ENCODE measurements at regions not wholly inside any gene's neighbourhood (a gene's known extent, or its start where the extent isn't known, plus 50 kb on each side); places are given as distances from the start of the nearest gene placed in this dataset.

GRCh38 chr10:121307411-121307980 is 290.7 kb downstream of the FGFR2 start:
- ChIA-PET POLR2A (ENCODE audit: low non-redundant PET) (no interaction called here), CTCF (interaction anchor here (0.6 kb wide), 1 partner anchor 28 kb away, joined by 3 read pairs; no protein-coding TSS in a partner anchor)
- DNase-seq (ENCODE audit: low spot score): peak; percentile 79
- TF ChIP-seq, protein P1, sequence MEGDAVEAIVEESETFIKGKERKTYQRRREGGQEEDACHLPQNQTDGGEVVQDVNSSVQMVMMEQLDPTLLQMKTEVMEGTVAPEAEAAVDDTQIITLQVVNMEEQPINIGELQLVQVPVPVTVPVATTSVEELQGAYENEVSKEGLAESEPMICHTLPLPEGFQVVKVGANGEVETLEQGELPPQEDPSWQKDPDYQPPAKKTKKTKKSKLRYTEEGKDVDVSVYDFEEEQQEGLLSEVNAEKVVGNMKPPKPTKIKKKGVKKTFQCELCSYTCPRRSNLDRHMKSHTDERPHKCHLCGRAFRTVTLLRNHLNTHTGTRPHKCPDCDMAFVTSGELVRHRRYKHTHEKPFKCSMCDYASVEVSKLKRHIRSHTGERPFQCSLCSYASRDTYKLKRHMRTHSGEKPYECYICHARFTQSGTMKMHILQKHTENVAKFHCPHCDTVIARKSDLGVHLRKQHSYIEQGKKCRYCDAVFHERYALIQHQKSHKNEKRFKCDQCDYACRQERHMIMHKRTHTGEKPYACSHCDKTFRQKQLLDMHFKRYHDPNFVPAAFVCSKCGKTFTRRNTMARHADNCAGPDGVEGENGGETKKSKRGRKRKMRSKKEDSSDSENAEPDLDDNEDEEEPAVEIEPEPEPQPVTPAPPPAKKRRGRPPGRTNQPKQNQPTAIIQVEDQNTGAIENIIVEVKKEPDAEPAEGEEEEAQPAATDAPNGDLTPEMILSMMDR (conservative IDR thresholded peaks at IDR 0.05; ENCODE audit: low read depth): no peak
- H3K27ac ChIP-seq: no peak overlapping the region

DNA sequence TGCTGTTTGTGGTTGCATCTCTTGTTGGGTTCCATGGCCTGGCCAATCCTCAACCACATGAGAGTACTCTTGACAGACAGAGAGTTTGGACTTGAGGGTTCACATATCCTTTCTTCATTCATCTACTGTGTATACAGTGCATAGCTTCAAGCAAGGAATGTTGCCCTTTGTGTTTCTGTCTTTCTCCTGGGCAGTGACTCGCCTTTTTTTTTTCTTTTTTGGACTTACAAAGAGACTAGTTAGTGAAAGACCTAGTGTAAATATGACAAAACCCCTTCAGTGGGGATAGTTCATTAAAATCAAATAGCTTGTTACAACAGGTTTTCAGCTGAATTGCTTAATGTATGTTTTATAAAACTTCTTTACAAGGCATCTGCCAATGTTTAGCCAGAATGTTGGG is 290.2 kb downstream of the FGFR2 start:
- ChIA-PET CTCF (no interaction called here), POLR2A (ENCODE audit: low non-redundant PET) (no interaction called here)
- no peak overlapping the region for H3K27ac ChIP-seq
- no peak for DNase-seq (ENCODE audit: low spot score)
- TF ChIP-seq, protein P1 (conservative IDR thresholded peaks at IDR 0.05; ENCODE audit: low read depth): no peak

DNA sequence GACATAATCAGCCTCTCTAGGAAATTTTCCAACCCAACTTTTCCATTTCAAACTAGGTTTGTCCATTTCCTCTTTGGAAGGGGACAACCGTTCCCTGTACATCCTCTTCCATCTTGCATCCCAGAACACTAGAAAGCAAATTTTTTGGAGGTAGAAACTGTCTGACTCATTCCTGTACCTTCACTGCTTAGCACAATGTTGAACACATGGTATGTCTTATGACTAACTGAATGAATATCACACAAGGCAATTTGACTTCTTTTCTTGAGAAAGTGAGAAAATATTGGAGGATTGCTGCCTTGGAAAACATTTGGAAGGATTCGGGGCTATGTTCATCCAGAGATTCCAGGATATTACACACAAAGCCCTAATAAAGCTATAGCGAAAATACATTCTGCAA is 289.1 kb downstream of the FGFR2 start:
- TF ChIP-seq, protein P1 (conservative IDR thresholded peaks at IDR 0.05; ENCODE audit: low read depth): no peak
- no peak overlapping the region for H3K27ac ChIP-seq
- ChIA-PET POLR2A (ENCODE audit: low non-redundant PET) (no interaction called here), CTCF (interaction anchor here (0.6 kb wide), 1 partner anchor 389 kb away, joined by 3 read pairs; no protein-coding TSS in a partner anchor)
- DNase-seq (ENCODE audit: low spot score): peak; percentile 33

DNA sequence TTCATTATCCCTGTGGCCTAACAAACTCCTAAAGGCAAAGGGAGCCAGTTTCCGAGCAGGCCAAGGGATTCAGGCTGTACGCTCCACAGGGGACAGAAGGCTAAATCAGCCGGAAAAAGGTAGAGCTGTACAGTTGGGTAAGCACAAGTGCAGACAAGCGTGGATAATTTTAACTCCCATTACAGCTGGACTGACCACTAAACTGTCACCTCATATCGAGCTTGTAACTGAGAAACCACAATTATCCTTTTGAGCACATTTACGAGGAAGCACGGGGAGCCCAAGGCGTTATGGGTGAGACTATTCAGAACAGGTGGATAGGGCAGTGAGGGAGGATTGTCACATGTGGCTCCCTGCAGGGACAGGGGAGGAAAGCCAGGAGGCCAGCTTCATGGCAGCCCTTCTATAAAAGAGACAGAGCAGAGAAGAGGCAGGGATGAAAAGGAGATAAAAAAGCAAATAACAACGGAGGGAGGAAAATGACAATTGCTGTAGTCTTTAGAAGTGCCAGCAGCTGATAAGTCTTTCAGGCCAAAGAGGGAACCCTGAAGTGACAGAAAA is 288.0 kb downstream of the FGFR2 start:
- POLR2A ChIA-PET (ENCODE audit: low non-redundant PET): no interaction called here

DNA sequence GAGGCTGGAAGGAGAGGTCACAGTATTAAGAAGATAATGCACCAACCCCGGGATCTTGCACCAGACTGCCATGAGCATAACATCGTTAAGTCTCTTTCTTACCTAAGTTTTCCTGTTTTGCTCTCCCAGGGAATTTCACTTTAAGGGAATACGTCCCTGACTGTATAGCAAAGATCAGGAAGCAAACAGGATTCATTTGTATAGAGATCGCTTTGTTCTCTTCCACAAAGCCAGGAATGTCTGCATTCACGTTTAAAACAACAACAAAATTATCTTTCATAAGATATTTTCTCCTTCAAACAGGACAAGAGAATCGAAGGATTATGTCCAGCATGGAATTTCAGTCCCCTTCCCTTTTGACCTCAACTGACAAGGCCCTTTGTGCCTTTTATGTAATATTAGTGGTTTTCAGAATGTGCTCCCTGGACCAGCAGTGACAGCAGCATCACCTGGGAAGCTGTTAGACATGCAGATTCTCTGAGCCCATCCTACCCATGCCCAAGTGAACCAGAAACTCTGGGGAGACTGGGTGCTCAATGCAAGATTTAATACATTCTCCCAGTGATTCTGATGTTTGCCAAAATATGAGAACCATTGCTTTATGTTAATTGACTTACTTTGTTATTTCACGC is 286.3 kb downstream of the FGFR2 start:
- ChIA-PET CTCF (no interaction called here), POLR2A (ENCODE audit: low non-redundant PET) (no interaction called here)
- H3K27ac ChIP-seq: no peak overlapping the region

More for the DNA sequence above, 288.0 kb downstream of the FGFR2 start:
- TF ChIP-seq, protein P1 (conservative IDR thresholded peaks at IDR 0.05; ENCODE audit: low read depth): no peak
- H3K27ac ChIP-seq: no peak overlapping the region
- CTCF ChIA-PET: interaction anchor here (0.5 kb wide), 1 partner anchor 186 kb away, joined by 5 read pairs; no protein-coding TSS in a partner anchor
- no peak for DNase-seq (ENCODE audit: low spot score)

GRCh38 chr10:121312587-121312986 is 285.7 kb downstream of the FGFR2 start:
- TF ChIP-seq, protein P1 (conservative IDR thresholded peaks at IDR 0.05; ENCODE audit: low read depth): no peak
- no peak overlapping the region for H3K27ac ChIP-seq
- CTCF ChIA-PET: interaction anchor here (0.6 kb wide), 1 partner anchor 242 kb away, joined by 5 read pairs; no protein-coding TSS in a partner anchor
- POLR2A ChIA-PET (ENCODE audit: low non-redundant PET): no interaction called here
- no peak for DNase-seq (ENCODE audit: low spot score)

More for the DNA sequence above, 286.3 kb downstream of the FGFR2 start:
- no peak for DNase-seq (ENCODE audit: low spot score)
- TF ChIP-seq, protein P1 (conservative IDR thresholded peaks at IDR 0.05; ENCODE audit: low read depth): no peak
